T-helper 2 cell treated with Interferon-gamma antibody and Interleukin-4, amounts not matched to agents 100 ng/mL and 5 ng/mL, for 36 hours (primary cell): ENCODE measurements at regions not wholly inside any gene's neighbourhood (a gene's known extent, or its start where the extent isn't known, plus 50 kb on each side); places are given as distances from the start of the nearest gene placed in this dataset.
"Not testable (repeated sequence)": the region's sequence is repeated elsewhere in the genome, so short reads cannot be mapped to it uniquely, and the experiment has no call there.

Source experiments
- intact Hi-C: fragments of 100-400 bp; cut with micrococcal nuclease; formaldehyde crosslinking; loops from one replicate; pipeline ENCODE4 v1.15.1; 2023

DNA sequence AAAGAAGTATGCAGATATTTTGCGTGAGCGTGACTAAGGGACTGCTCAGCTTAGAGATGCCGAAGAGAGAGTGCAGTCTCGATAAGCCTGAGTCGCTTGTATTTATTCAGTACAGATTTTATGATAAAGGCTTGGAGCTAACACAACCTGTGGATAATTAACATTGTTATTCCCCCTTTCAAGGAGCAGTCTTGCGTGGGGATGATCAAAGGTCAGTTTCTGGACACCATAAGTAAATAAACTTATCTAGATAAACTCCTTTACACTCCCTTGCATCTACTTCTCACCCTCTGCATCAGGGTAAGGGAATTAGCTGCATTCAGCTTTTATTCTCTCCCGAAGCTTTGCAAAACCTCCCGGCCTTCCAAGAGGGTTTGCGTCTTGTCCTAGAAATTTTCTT lies 357.8 kb upstream of the ST8SIA4 start:
- intact Hi-C loops: no loop called here

DNA sequence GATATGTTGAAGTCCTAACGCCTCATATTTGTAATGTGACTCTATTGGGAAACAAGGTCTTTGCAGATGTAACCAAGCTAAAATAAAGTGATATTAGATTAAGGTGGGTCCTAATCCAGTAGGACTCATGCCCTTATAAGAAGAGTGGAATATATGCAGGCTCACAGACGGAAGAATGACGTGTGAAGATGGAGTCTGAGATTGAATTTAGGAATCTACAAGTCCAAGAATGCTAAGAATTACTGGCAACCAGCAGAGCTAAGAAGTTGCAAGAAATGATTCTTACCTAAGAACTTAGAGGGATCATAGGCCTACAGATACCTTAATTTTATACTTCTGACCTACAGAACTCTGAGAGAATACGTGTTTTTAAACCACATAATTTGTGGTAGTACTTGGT lies 350.0 kb upstream of the ST8SIA4 start:
- intact Hi-C loops: no loop called here

DNA sequence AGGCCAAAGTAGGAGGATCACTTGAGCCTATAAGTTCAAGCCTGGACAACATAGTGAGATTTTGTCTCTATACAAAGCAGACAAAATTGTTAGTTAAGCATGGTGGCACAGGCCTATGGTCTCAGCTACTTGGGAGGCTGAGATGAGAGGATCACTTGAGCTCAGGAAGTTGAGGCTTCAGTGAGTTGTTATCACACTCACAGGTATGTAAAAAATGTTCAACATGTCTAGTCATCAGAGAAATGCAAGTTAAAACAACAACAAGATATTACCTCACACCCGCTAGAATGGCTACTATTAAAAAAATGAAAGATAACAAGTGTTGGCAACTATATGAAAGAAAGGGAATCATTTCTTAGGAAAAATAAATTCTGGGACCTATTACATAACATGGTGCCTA lies 341.5 kb upstream of the ST8SIA4 start:
- intact Hi-C loops: no loop called here

DNA sequence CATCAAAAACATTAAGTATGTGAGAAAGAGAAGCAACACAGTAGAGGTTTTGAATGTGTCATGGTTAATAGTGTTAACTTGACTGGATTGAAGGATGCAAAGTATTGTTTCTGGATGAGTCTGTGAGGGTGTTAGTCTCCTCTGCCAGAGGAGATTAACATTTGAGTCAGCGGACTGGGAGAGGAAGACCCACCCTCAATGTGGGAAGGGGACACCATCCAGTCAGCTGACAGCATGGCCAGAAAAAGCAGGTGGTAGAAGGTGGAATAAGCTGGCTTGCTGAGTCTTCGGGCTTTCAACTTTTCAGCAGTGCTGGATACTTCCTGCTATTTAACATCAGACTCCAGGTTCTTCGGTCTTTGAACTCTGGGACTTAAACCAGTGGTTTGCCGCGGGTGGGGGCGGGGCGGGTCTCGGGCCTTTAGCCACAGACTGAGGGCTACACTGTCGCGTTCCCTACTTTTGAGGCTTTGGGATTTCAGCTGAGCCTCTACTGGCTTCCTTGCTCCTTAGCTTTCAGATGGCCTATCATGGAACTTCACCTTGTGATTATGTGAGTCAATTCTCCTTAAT lies 309.9 kb upstream of the ST8SIA4 start:
- intact Hi-C loops: no loop called here

DNA sequence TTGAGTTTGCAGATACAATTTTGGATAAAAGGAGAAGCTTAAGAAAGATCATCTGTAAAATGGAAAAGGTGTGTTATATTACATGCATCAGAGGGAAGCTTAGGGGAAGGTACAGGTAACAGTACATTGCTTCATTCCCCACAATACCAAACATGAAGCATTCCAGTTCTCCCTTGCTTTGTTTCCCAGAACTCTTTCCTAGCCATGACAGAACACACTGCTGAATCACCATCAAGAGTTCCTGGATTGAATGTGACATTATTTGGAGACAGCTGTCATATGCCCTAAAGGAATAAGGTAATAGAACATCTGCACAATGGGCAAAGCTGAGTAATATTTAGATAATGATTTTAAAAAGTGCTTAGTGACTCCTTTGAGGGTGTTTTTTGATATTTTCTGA lies 303.5 kb upstream of the ST8SIA4 start:
- intact Hi-C loops: no loop called here

DNA sequence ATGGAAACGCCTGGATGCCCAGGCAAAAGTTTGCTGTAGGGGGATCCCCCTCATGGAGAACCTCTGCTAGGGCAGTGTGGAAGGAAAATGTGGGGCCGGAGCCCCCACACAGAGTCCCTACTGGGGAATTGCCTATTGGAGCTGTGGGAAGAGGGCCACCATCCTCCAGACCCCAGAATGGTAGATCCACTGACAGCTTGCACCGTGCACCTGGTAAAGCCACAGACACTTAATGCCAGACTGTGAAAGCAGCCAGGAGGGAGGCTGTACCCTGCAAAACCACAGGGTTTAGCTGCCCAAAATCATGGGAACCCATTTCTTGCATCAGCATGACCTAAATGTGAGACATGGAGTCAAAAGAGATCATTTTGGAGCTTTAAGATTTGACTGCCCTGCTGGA lies 302.0 kb upstream of the ST8SIA4 start:
- intact Hi-C loops: not testable (repeated sequence)

DNA sequence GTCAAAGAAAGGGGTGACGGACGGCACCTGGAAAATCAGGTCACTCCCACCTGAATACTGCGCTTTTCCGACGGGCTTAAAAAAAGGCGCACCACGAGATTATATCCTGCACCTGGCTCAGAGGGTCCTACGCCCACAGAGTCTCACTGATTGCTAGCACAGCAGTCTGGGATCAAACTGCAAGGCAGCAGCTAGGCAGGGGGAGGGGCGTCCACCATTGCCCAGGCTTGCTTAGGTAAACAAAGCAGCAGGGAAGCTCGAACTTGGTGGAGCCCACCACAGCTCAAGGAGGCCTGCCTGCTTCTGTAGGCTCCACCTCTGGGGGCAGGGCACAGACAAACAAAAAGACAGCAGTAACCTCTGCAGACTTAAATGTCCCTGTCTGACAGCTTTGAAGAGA lies 277.3 kb upstream of the ST8SIA4 start:
- intact Hi-C loops: not testable (repeated sequence)

DNA sequence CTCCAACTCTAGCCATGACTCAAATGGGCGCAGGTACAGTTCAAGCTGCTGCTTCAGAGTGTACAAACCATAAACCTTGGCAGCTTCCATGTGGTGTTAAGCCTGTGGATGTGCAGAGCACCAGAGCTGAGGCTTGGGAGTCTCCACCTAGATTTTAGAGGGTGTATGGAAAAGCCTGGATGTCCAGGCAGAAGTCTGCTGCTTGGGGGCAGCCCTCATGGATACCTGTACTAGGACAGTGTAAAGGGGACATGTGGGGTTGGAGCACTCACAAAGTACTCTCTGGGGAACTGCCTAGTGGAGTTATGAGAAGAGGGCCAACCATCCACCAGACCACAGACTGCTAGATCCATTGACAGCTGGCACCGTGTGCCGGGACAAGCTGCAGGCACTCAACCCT lies 273.5 kb upstream of the ST8SIA4 start:
- intact Hi-C loops: no loop called here

DNA sequence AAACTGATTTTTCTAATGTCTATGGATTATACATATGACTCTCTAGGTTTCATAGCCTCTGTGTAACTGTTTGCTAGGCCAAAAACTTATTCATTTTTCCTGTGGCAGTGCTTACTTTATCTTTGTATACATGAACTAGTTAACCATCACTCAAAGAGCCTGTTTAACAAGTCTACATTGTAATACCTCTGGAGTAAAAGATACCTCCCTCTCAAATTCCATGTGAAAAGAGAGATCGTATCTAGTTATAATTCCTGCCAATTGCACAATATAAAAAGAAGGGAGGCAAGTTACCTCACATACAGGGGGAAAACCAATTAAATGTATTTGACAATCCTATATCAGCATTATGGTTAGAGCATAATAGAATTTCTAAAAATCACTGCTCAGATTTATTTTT lies 271.9 kb upstream of the ST8SIA4 start:
- intact Hi-C loops: no loop called here

DNA sequence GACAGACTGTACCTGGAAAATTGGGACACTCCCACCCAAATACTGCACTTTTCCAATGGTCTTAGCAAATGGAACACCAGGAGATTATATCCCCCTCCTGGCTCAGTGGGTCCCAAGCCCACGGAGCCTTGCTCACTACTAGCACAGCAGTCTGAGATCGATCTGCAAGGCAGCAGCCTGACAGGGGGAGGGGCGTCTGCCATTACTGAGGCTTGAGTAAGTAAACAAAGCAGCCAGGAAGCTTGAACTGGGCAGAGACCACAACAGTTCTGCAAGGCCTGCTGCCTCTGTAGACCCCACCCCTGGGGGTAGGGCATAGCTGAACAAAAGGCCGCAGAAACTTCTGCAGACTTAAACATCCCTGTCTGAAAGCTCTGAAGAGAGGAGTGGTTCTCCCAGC lies 260.0 kb upstream of the ST8SIA4 start:
- intact Hi-C loops: no loop called here

DNA sequence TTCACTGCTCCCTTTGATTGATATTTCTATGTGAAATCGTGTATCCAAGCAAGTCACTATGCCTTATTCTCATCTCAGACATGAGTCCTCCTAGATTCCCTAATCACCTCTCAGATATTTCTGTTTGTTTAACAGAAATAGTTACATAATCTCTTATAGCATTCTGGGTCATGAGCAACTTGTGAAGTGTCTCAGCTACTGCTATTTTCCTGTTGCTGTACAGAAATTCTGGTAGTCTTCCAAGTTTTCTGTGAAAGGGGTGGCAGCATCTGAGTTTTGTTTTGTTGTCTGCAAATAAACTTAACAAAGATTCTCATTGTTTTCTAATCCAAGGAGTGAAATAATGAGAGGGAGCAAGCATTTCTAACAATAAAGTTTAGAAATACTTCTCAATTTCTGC lies 256.9 kb upstream of the ST8SIA4 start:
- intact Hi-C loops: no loop called here

DNA sequence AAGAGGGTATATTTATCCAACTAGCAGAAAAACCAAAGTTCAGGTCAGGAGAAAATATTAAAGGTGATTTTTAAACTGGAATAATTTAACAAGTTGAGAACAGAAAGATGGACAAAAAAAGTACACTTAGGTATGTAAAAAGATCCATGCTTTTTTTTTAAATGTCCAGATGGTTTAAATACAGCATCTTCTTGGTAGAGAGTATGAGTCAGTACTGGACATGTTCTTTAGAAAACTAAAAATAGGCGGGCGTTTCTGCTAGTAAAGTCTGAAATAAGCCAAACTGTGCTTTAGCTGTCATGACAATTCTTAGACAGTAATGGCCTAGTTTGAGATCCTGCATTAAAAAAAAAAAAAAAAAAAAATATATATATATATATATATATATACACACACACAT lies 255.9 kb upstream of the ST8SIA4 start:
- intact Hi-C loops: no loop called here

DNA sequence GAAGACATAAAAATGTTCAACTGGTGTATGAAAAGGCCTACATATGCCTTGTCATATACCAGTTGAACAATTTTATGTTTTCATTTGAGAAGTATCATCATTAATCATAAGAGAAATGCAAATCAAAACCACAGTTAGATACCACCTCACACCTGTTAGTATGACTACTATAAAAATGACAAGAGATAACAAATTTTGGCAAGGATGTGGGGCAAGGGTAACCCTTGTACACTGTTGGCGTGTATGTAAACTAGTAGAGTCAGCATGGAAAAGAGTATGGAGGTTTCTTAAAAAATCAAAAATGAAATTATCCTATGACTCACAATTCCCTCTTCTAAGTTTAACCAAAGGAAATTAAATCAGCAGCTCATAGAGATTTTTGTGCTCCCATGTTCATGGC lies 250.4 kb upstream of the ST8SIA4 start:
- intact Hi-C loops: no loop called here

DNA sequence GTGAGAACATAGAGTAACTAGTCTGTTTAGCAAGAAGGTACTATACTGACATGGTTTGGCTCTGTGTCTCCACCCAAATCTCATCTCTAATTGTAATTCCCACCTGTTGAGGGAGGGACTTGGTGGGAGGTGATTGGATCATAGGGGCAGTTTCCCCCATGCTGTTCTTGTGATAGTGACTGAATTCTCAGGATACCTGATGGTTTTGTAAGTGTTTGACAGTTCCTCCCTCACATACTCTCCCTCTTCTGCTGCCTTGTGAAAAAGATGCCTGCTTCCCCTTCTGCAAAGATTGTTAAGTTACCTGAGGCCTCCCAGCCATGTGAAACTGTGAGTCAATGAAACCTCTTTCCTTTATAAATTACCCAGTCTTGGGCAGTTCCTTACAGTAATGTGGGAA lies 240.4 kb upstream of the ST8SIA4 start:
- intact Hi-C loops: no loop called here

DNA sequence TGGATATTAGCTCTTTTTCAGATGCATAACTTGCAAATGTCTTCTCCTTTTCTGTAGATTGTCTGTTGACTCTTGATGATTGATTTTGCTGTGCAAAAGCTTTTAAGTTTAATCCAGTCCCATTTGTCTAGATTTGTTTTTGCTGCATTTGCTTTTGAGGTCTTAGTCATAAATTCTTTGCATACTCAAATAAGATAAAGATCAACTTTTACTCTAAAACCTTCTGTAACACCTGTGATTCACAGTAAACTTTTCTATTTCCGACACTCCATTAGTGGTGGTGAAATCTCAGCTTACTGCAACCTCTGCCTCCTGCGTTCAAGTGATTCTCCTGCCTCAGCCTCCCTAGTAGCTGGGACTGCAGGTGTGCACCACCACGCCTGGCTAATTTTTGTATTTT lies 239.0 kb upstream of the ST8SIA4 start:
- intact Hi-C loops: no loop called here

DNA sequence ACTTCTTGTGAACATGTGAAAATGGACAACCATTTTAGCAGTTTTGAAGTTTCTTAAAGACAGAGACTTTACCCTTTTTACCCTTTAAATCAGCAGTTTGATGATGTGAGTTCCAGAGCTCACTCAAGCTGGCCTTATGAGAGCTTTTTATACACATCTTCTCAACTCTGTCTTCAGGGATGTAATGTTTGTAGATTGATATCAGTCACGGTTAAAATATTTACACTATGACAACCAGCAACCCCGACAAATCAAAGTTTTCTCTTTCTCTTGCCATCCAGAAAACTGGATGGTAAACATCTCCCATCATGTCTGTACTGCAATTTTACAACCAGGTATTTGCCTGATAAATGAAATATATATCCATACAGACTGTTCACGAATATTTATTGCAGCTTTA lies 233.4 kb upstream of the ST8SIA4 start:
- intact Hi-C loops: no loop called here

DNA sequence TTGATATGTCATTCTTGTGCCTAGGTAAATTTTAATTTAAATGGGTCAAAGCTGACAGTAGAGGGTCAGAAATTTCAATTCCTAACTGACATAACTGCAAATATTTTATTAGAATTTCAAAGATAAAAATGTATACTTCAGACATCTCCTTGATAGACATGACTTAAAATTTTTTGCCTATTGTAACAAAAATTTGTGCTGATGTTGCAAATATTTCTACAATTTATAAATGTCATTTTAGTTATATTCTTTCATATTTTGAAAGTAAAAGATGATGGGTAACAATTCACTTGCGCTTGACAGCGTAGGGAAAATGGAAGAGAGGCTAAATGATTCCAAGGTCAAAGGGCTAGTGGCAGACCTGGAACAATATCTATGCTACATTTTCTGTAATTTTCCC lies 220.3 kb upstream of the ST8SIA4 start:
- intact Hi-C loops: no loop called here

DNA sequence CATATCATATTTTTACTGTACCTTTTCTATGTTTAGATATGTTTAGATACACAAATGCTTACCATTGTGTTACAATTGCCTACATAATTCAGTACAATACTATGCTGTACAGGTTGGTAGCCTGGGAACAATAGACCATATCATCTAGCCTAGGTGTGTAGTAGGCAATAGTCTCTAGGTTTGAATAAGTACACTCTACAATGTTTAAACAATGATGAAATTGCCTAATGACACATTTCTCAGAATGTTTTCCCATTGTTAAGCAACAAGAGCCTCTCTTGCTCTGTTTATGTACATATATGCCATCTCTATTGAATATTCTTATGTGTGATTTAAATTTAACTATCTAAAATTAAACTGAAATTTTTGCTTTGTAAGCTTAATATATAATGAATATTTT lies 209.6 kb upstream of the ST8SIA4 start:
- intact Hi-C loops: no loop called here

DNA sequence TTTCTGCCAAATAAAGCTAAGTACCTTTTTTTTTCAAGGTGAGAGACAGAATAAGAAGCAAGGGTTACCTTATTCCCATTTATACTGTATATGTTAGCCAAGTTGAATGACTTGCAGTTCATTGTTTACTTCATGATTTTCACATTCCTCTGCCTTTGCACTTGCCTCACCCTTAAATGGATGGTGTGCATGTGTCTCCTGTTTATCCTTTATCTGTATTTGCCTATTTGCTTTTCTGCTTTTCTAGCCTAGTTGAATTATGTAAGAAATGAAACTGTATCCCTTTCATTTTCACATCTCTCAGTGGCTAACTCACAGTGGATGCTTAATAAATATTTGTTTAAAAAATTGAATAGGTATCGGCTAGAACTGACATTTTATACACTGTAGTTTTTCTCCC lies 200.8 kb upstream of the ST8SIA4 start:
- intact Hi-C loops: no loop called here

DNA sequence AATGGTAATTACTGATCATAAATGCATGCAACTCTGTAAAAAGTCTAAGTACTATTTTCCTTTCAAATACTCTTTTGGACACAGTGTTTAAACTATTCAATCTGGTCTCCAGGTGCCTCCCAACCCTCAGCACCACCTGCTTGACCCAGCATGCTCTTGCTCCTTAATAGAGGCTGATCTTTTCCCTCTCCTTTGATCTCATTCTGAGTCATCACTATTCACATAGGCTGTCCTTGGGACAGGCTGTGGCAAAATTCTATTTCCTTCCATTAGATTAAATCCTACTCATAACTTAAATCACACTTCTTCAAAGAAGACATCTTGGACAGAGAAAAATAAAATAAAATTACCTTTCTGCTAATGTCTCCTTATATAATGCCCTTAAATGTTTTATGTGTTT lies 199.4 kb upstream of the ST8SIA4 start:
- intact Hi-C loops: no loop called here

DNA sequence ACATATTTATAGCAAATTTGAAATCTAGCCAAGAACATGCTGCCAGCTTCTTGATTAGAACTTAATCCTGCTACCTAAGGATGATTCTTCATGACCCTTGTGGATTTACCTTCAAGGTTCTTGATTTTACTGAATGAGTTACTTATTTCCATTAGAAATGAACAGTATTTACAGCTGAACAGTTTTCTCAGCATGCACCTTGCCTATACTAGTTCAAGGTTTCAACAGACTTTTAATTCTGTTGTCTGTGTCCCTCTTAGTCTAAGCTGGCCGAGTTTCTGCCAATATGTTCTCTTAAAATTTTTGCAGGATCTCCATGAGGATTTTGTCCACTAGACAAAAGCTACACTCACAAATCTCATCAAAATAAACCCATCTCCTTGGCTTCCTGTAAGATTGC lies 188.8 kb upstream of the ST8SIA4 start:
- intact Hi-C loops: no loop called here

DNA sequence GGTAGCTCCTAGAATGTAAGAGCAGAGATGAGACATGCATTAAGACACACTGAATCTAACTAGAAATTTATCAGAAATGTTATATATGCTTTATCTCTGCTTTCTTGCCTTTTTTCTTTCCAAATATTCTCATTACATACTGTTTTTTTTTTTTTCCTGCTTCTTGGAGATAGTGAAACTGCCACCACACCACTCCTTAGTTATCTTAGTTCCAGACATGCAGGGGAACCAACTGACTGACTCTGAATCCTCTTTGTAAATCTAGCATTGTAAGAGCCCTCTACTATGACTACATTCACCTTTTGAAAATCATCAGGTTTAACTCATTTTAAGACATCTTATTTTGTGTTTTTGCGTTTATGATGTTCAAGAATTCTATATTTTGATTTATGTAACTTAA lies 181.3 kb upstream of the ST8SIA4 start:
- intact Hi-C loops: no loop called here

DNA sequence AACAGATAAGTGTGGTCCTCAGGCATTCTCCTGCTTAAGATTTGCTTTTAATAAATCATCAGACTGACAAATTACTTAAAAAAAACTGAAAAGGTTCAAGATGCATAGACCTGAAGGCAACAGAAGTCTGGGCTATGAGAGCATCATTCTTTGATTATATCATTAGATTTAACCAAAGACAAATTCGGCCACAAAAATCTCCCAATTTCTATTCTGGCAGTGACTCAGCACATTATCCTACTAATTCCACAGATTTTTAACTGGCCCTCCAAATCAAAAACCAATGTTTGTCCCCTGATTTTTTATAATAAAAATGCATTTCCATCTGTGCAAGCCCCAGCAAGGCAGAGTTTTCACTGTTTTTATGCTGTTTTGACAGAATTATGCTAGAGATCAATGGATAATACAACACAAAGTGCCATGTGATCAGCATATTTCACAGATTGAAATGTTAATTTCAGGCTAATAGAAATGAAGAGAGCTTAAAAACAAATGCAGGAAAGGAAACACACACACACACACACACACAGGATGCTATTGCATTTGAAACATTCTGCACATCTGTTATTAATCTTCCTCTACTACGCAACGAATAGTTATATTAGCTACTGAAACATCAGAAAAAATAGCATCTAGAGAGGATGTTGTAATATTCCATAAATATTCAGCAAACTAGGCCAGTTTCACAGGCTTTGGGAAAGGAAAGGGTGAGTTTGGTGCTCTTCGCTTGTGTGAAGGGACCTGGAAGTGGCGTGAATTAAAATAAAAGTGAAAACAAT lies 177.6 kb upstream of the ST8SIA4 start:
- intact Hi-C loops: no loop called here

DNA sequence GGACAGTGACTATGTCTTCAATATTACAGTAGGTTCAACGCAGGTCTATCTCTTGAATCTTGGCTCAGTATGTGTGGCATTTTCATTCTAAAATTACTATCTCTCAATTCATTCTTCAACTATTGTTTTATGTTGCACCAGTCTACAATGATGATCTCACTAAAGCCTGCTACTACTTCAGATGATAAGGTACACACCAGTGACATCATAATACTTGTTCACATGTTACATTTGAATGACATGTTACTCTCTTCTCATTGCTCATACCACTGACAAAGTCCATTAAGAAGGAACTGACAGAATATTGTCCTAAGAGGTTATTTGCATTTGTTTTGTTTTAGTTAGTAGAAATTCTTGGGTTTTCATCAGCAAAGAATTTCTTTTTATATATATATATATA lies 165.2 kb upstream of the ST8SIA4 start:
- intact Hi-C loops: no loop called here
